Body of pancreas (tissue), 4 donors: ENCODE measurements at regions not wholly inside any gene's neighbourhood (a gene's known extent, or its start where the extent isn't known, plus 50 kb on each side); places are given as distances from the start of the nearest gene placed in this dataset.

ENCODE experiments used
- ATAC-seq: fragments of 150-250 bp; one replicate; pipeline ENCODE4 v1.9.1; 2016
- DNase-seq, 4 donors: peaks; one replicate each; pipeline ENCODE4 v3.0.0-alpha.2; 2019
- H3K27ac ChIP-seq, 4 donors: fragments of 200-600 bp; sonication (generic); 1 replicate in 3 of 4; 2 replicates in 1 of 4; pipeline versions ENCODE4 v1.5.1 to v1.6.1; 2016 to 2019; ENCODE audit warnings: mild to moderate bottlenecking in 1 of 4, mixed read lengths in 1 of 4, moderate library complexity in 1 of 4
- H3K27me3 ChIP-seq, 2 donors: fragments of 200-600 bp; sonication (generic); one replicate each; pipeline ENCODE4 v1.6.0; 2016; ENCODE audit warnings: mild to moderate bottlenecking in 1 of 2
- H3K36me3 ChIP-seq, 2 donors: fragments of 200-600 bp; sonication (generic); replicated peaks in 1 of 2; 2 replicates each; pipeline ENCODE4 v1.5.1; 2016; ENCODE audit warnings: low read depth in 2 of 2; ENCODE audit not compliant: insufficient read depth in 1 of 2
- H3K4me1 ChIP-seq: fragments of 200-600 bp; sonication (generic); one replicate; pipeline ENCODE4 v1.6.0; 2016
- H3K4me3 ChIP-seq, 2 donors: fragments of 200-600 bp; sonication (generic); 1 replicate in 1 of 2; 2 replicates in 1 of 2; pipeline ENCODE4 v1.5.1; 2016 to 2019
- H3K9me3 ChIP-seq, 3 donors: fragments of 200-600 bp; sonication (generic); 1 replicate in 2 of 3; 2 replicates in 1 of 3; pipeline ENCODE4 v1.5.1; 2016
- CTCF ChIP-seq, 7 experiments: fragments of 450-650 bp in 4 of 7; fragments of 200-600 bp in 3 of 7; sonication (generic) in 3 of 7; IDR thresholded peaks; one replicate each; pipeline ENCODE4 v1.5.1; 2016 to 2019; ENCODE audit warnings: antibody characterized with exemption in 7 of 7
- POLR2A ChIP-seq, 3 donors: fragments of 450-650 bp; IDR thresholded peaks; one replicate each; pipeline ENCODE4 v1.6.1; 2016; ENCODE audit warnings: antibody characterized with exemption in 3 of 3, mild to moderate bottlenecking in 2 of 3
- WGBS, 2 donors: methylation state at CpG; one replicate each; pipeline ENCODE4 v1.1.5; 2017; 5-methylcytosine and 5-hydroxymethylcytosine counted together
- intact Hi-C: fragments of 100-400 bp; cut with DNase I; formaldehyde crosslinking; loops from one replicate; pipeline ENCODE4 v1.15.1; 2023

DNA sequence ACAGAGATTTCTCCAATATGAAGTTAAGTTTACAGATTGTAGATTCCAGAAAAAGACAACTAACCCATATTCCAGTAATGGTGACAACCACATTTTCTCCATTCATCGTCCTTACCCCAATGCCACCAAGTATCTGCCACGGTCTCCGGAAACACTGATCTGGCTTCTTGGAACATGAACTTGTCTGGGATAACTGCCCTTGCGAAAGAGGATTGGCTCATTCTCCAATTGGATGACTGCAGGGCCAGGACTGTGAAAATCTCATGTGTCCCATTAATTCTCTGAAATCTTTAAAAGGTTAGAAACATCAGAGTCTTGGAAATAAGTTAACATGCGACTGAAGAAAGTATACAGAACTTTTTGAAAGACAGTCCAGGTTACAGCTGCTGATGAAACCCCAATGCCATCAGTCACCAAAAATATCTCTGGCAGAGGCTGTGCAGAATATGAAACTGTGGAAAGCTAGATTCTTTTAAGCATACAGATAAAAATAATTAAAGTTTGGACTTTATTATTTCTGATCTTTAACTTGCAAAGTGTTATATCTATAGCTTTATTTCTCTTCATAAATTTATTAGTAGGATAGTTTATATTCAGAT lies 496.9 kb downstream of the PPARGC1A start:
- Histone ChIP-seq H3K27ac (no peak overlapping the region), H3K27me3 (no peaks in the 10 kb centered on the region), H3K9me3 (no peaks in the 10 kb centered on the region), H3K36me3 (no peaks in the 10 kb centered on the region), H3K4me1 (no peaks in the 10 kb centered on the region), H3K4me3 (no peak overlapping the region)
- ATAC-seq (no peak), DNase-seq (no peak)
- 66 to 71% methylated on average over 5 of the region's 5 CpGs for WGBS, 2 donors
- TF ChIP-seq POLR2A (IDR thresholded peaks at IDR 0.05), result no peak
- TF ChIP-seq CTCF (IDR thresholded peaks at IDR 0.05), result no peak
- intact Hi-C loops, result no loop called here

DNA sequence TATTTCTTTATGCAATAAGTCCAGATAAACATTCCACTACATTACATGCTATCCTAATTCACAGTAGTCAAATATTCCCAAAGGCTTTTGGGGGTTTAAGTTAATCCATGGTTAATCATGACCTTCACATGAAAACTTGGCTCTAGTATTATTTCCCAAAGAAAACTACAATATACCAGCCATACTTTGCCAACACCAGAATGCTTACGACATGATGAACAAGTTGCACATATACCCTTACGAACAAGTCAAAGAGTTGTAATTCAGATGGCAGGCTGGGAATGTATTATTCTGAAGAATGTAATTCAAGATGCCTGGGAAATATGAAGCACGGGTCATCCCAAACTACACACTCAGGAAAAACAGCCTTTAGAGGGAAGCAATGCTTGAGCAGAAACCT lies 499.6 kb downstream of the PPARGC1A start:
- Histone ChIP-seq H3K27me3 (no peaks in the 10 kb centered on the region), H3K27ac (no peak overlapping the region), H3K4me1 (no peaks in the 10 kb centered on the region), H3K9me3 (no peaks in the 10 kb centered on the region), H3K36me3 (no peaks in the 10 kb centered on the region), H3K4me3 (no peak overlapping the region)
- no peak for DNase-seq
- intact Hi-C loops, result no loop called here
- 49 to 77% methylated on average over 3 of the region's 3 CpGs for WGBS, 2 donors
- TF ChIP-seq CTCF (IDR thresholded peaks at IDR 0.05) (no peak), POLR2A (IDR thresholded peaks at IDR 0.05) (no peak)
- ATAC-seq, result no peak

- intact Hi-C loops, result no loop called here
- Histone ChIP-seq H3K27me3 (no peaks in the 10 kb centered on the region), H3K4me1 (no peaks in the 10 kb centered on the region), H3K36me3 (no peaks in the 10 kb centered on the region), H3K4me3 (no peak overlapping the region), H3K9me3 (no peaks in the 10 kb centered on the region), H3K27ac (no peak overlapping the region)
- TF ChIP-seq POLR2A (IDR thresholded peaks at IDR 0.05), result no peak
- TF ChIP-seq CTCF (IDR thresholded peaks at IDR 0.05), result no peak
- DNase-seq, result no peak
- ATAC-seq, result no peak
- WGBS, 2 donors, result 11 to 19% methylated on average over 2 of the region's 2 CpGs
Observed at GRCh38 chr4:23388699-23389395, 501.0 kb downstream of the PPARGC1A start.

- no peaks in the 10 kb centered on the region for H3K9me3 ChIP-seq
- intact Hi-C loops, result no loop called here
- no peak overlapping the region for H3K4me3 ChIP-seq
- H3K4me1 ChIP-seq, result no peaks in the 10 kb centered on the region
- H3K27ac ChIP-seq, result no peak overlapping the region
- 68 to 77% methylated on average over 6 of the region's 6 CpGs for WGBS, 2 donors
- H3K27me3 ChIP-seq, result no peaks in the 10 kb centered on the region
- DNase-seq, result no peak
- H3K36me3 ChIP-seq, result no peaks in the 10 kb centered on the region
- ATAC-seq, result no peak
- TF ChIP-seq POLR2A (IDR thresholded peaks at IDR 0.05), result no peak
- no peak for TF ChIP-seq CTCF (IDR thresholded peaks at IDR 0.05)
Observed at GRCh38 chr4:23388255-23388654, 501.6 kb downstream of the PPARGC1A start.

GRCh38 chr4:23384741-23385140 lies 505.1 kb downstream of the PPARGC1A start:
- no peaks in the 10 kb centered on the region for H3K27me3 ChIP-seq
- WGBS, 2 donors, result 76 to 95% methylated on average over 2 of the region's 2 CpGs
- no peak overlapping the region for H3K27ac ChIP-seq
- H3K4me3 ChIP-seq, result no peak overlapping the region
- ATAC-seq (no peak), DNase-seq (no peak)
- H3K36me3 ChIP-seq, result no peaks in the 10 kb centered on the region
- no peak for TF ChIP-seq POLR2A (IDR thresholded peaks at IDR 0.05)
- no peak for TF ChIP-seq CTCF (IDR thresholded peaks at IDR 0.05)
- no peaks in the 10 kb centered on the region for H3K4me1 ChIP-seq
- intact Hi-C loops, result no loop called here
- H3K9me3 ChIP-seq, result no peaks in the 10 kb centered on the region
